ENCODE measurements at regions not wholly inside any gene's neighbourhood (a gene's known extent, or its start where the extent isn't known, plus 50 kb on each side); places are given as distances from the start of the nearest gene placed in this dataset.

DNA sequence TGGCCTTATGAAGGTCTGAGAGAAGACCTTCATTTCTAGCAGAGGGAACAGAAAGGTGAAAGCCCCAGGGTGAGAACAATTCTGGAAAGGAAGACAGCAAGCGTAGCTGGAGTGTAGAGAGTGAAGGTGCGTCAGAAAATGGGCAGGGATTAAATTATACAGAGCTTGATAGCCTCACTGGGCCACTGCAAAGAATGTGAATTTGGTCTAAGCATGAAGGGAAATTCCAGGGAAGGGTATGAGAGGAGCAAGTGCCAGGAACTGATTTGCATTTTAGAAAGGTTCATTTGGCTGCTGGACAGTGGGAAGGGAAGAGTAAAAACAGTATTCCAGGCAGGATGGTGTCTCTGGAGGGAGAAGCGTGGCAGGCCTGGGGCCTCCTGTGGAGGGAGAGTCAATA, 274.1 kb upstream of the ASIC2 start:
- Histone ChIP-seq H4K20me1 (ENCODE audit: control insufficient read depth, insufficient read depth, low read length, poor library complexity, severe bottlenecking) (no peaks in the 10 kb centered on the region), H3K27me3 (replicated peaks in 1 of 4; ENCODE audit: control extremely low read depth in 1 of 4, control insufficient read depth in 3 of 4, insufficient read depth in 4 of 4, low read length in 3 of 4) (no peaks in the 10 kb centered on the region), H3K4me3 (ENCODE audit: control extremely low read depth in 1 of 5, extremely low read depth in 1 of 5, insufficient read depth in 1 of 5, low read depth in 2 of 5, low read length in 4 of 5) (no peak overlapping the region), H3K9me3 (ENCODE audit: control extremely low read depth in 1 of 3, control insufficient read depth in 2 of 3, insufficient read depth in 1 of 3, low read length in 2 of 3) (peaks cover 0 to 7% (median 0%) of the 10 kb centered on the region in 3 donors), H3K27ac (ENCODE audit: low read length in 2 of 2) (no peak overlapping the region), H3K4me2 (replicated peaks; ENCODE audit: low read depth, low read length, poor library complexity, severe bottlenecking) (no peak overlapping the region), H3K36me3 (replicated peaks in 1 of 2; ENCODE audit: control extremely low read depth in 1 of 2, control insufficient read depth in 1 of 2, extremely low read depth in 1 of 2, insufficient read depth in 2 of 2, low read length in 1 of 2) (no peaks in the 10 kb centered on the region), H3K79me2 (ENCODE audit: control insufficient read depth, insufficient read depth, low read length) (no peaks in the 10 kb centered on the region), H3K4me1 (ENCODE audit: control insufficient read depth in 2 of 2, insufficient read depth in 2 of 2, low read length in 2 of 2) (no peaks in the 10 kb centered on the region), H2AFZ (ENCODE audit: insufficient read depth, low read depth, low read length, poor library complexity, severe bottlenecking) (no peak overlapping the region), H3K9ac (ENCODE audit: low read length) (no peak overlapping the region)
- H3K4me1 Mint-ChIP-seq: no peaks in the 10 kb centered on the region
- no peak for TF ChIP-seq EZH2 (IDR thresholded peaks at IDR 0.05; ENCODE audit: borderline replicate concordance, insufficient read depth, low read depth, low read length, poor library complexity, severe bottlenecking)
- TF ChIP-seq, protein P1, sequence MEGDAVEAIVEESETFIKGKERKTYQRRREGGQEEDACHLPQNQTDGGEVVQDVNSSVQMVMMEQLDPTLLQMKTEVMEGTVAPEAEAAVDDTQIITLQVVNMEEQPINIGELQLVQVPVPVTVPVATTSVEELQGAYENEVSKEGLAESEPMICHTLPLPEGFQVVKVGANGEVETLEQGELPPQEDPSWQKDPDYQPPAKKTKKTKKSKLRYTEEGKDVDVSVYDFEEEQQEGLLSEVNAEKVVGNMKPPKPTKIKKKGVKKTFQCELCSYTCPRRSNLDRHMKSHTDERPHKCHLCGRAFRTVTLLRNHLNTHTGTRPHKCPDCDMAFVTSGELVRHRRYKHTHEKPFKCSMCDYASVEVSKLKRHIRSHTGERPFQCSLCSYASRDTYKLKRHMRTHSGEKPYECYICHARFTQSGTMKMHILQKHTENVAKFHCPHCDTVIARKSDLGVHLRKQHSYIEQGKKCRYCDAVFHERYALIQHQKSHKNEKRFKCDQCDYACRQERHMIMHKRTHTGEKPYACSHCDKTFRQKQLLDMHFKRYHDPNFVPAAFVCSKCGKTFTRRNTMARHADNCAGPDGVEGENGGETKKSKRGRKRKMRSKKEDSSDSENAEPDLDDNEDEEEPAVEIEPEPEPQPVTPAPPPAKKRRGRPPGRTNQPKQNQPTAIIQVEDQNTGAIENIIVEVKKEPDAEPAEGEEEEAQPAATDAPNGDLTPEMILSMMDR (IDR thresholded peaks at IDR 0.05): no peak
- intact Hi-C loops (cut with micrococcal nuclease): no loop called here
- H3K9me3 Mint-ChIP-seq (ENCODE audit: insufficient read depth): no peaks in the 10 kb centered on the region
- no peaks in the 10 kb centered on the region for H3K27me3 Mint-ChIP-seq
- no peak for DNase-seq
- 83% methylated on average over 3 of the region's 3 CpGs for WGBS (ENCODE audit: insufficient coverage)
- ATAC-seq (ENCODE audit: low read depth): no peak
- POLR2A ChIA-PET: no interaction called here
- H3K4me3 Mint-ChIP-seq: no peak overlapping the region
- H3K27ac Mint-ChIP-seq: no peak overlapping the region
- CTCF ChIA-PET: no interaction called here

DNA sequence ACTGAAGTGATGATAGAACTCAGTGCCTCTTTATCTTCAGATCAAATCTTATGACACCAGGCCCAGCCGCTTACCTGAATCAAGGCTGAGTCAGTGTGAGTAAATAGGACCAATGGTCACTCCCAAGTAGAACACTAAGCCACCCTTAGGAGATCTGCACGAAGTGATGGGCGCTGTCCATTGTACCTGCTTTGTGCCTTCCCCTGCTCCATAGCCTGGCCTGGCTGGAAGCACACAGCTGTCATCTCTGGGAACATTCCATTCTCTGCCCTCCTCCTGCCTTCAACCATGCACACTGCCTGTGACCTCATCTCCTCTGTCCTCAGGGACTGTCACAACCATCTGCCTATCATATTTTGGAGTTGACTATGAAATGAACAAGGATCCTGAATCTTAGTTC, 279.5 kb upstream of the ASIC2 start:
- H4K20me1 ChIP-seq (ENCODE audit: control insufficient read depth, insufficient read depth, low read length, poor library complexity, severe bottlenecking): no peaks in the 10 kb centered on the region
- DNase-seq: no peak
- ChIA-PET CTCF (no interaction called here), POLR2A (no interaction called here)
- Mint-ChIP-seq H3K27me3 (peaks cover 10% of the 10 kb centered on the region), H3K9me3 (ENCODE audit: insufficient read depth) (no peaks in the 10 kb centered on the region), H3K27ac (no peak overlapping the region), H3K4me1 (no peaks in the 10 kb centered on the region), H3K4me3 (no peak overlapping the region)
- intact Hi-C loops (cut with micrococcal nuclease): no loop called here
- no peaks in the 10 kb centered on the region for H3K36me3 ChIP-seq (replicated peaks in 1 of 2; ENCODE audit: control extremely low read depth in 1 of 2, control insufficient read depth in 1 of 2, extremely low read depth in 1 of 2, insufficient read depth in 2 of 2, low read length in 1 of 2)
- H3K27ac ChIP-seq (ENCODE audit: low read length in 2 of 2): no peak overlapping the region
- H3K4me1 ChIP-seq (ENCODE audit: control insufficient read depth in 2 of 2, insufficient read depth in 2 of 2, low read length in 2 of 2): no peaks in the 10 kb centered on the region
- no peak overlapping the region for H2AFZ ChIP-seq (ENCODE audit: insufficient read depth, low read depth, low read length, poor library complexity, severe bottlenecking)
- H3K9ac ChIP-seq (ENCODE audit: low read length): no peak overlapping the region
- 83% methylated on average over 3 of the region's 3 CpGs for WGBS (ENCODE audit: insufficient coverage)
- ATAC-seq (ENCODE audit: low read depth): no peak
- H3K4me2 ChIP-seq (replicated peaks; ENCODE audit: low read depth, low read length, poor library complexity, severe bottlenecking): no peak overlapping the region
- TF ChIP-seq, protein P1 (IDR thresholded peaks at IDR 0.05): no peak
- TF ChIP-seq EZH2 (IDR thresholded peaks at IDR 0.05; ENCODE audit: borderline replicate concordance, insufficient read depth, low read depth, low read length, poor library complexity, severe bottlenecking): no peak
- no peak overlapping the region for H3K4me3 ChIP-seq (ENCODE audit: control extremely low read depth in 1 of 5, extremely low read depth in 1 of 5, insufficient read depth in 1 of 5, low read depth in 2 of 5, low read length in 4 of 5)
- H3K27me3 ChIP-seq (replicated peaks in 1 of 4; ENCODE audit: control extremely low read depth in 1 of 4, control insufficient read depth in 3 of 4, insufficient read depth in 4 of 4, low read length in 3 of 4): no peaks in the 10 kb centered on the region
- H3K9me3 ChIP-seq (ENCODE audit: control extremely low read depth in 1 of 3, control insufficient read depth in 2 of 3, insufficient read depth in 1 of 3, low read length in 2 of 3): no peaks in the 10 kb centered on the region
- H3K79me2 ChIP-seq (ENCODE audit: control insufficient read depth, insufficient read depth, low read length): no peaks in the 10 kb centered on the region
